GM12878 (cell line): ENCODE measurements at regions not wholly inside any gene's neighbourhood (a gene's known extent, or its start where the extent isn't known, plus 50 kb on each side); places are given as distances from the start of the nearest gene placed in this dataset.

ENCODE experiments used
- ATAC-seq: fragments of 200-7000 bp; cut with Tn5 transposase; 3 replicates; pipeline ENCODE4 v1.9.1; 2020; ENCODE audit warnings: mild to moderate bottlenecking, moderate library complexity
- BruUV-seq: library from RNA; stranded (reverse); fragments of 400-500 nt; replicated peaks from 2 replicates; lab custom pipeline; 2021; lab: Mats Ljungman, UMichigan
- CTCF ChIA-PET: fragments of 300-600 bp; sonication (Branson Sonifier 250); formaldehyde crosslinking; extraction: SDS; loops from one replicate; lab custom pipeline; 2021; ENCODE audit warnings: inconsistent platforms; lab: Yijun Ruan, JAX
- POLR2A ChIA-PET: fragments of 350-600 bp; formaldehyde crosslinking; extraction: SDS; loops from one replicate; lab custom pipeline; 2021; ENCODE audit warnings: inconsistent platforms; lab: Charles Lee
- RAD21 ChIA-PET: fragments of 300-600 bp; sonication (Branson Sonifier 250); formaldehyde crosslinking; loops from one replicate; lab custom pipeline; 2023; ENCODE audit warnings: antibody characterized with exemption; ENCODE audit not compliant: unreplicated experiment; lab: Charles Lee
- SMC1A ChIA-PET: fragments of 300-600 bp; sonication (Branson Sonifier 250); formaldehyde crosslinking; loops from one replicate; lab custom pipeline; 2023; ENCODE audit not compliant: unreplicated experiment, uncharacterized antibody; lab: Charles Lee
- DNase-seq: peaks from one replicate; pipeline ENCODE4 v3.0.0-alpha.2; 2011; ENCODE audit warnings: low read depth, low spot score
- FAIRE-seq: peaks from 3 replicates; lab custom pipeline; 2011; peaks lifted over from hg19 to GRCh38; lab: Jason Lieb, UNC
- H2AFZ ChIP-seq: 2 replicates; pipeline ENCODE4 v1.6.0; 2011; ENCODE audit warnings: low read depth, low read length, control low read depth; ENCODE audit not compliant: control insufficient read depth
- H3K27ac ChIP-seq: 2 replicates; pipeline ENCODE4 v1.5.1; 2011; ENCODE audit warnings: control low read depth; ENCODE audit not compliant: control insufficient read depth, insufficient read depth
- H3K27me3 ChIP-seq, 2 experiments: replicated peaks in 1 of 2; 2 replicates each; pipeline versions ENCODE4 v1.6.0 to v1.6.1; 2011; ENCODE audit warnings: low read length in 1 of 2; ENCODE audit not compliant: control insufficient read depth in 2 of 2, insufficient read depth in 2 of 2
- H3K36me3 ChIP-seq, 2 experiments: 2 replicates each; pipeline ENCODE4 v1.5.1; 2011; ENCODE audit warnings: low read length in 1 of 2; ENCODE audit not compliant: control insufficient read depth in 2 of 2, insufficient read depth in 2 of 2
- H3K4me1 ChIP-seq: 2 replicates; pipeline ENCODE4 v1.6.1; 2011; ENCODE audit warnings: mild to moderate bottlenecking, low read length, moderate library complexity, mixed read lengths; ENCODE audit not compliant: control insufficient read depth, insufficient read depth
- H3K4me2 ChIP-seq: 2 replicates; pipeline ENCODE4 v1.6.0; 2011; ENCODE audit warnings: control low read depth; ENCODE audit not compliant: control insufficient read depth, insufficient read depth
- H3K4me3 ChIP-seq: fragments of 200-600 bp; sonication (generic); 2 replicates; pipeline ENCODE4 v1.5.1; 2016
- H3K79me2 ChIP-seq: 2 replicates; pipeline ENCODE4 v1.6.0; 2011; ENCODE audit warnings: low read length; ENCODE audit not compliant: control insufficient read depth, insufficient read depth
- H3K9ac ChIP-seq: 2 replicates; pipeline ENCODE4 v1.8.0; 2011; ENCODE audit warnings: low read length, control low read depth, mixed read lengths; ENCODE audit not compliant: control insufficient read depth, insufficient read depth
- H3K9me3 ChIP-seq: replicated peaks from 3 replicates; pipeline ENCODE4 v1.5.1; 2011; ENCODE audit warnings: mild to moderate bottlenecking, low read length; ENCODE audit not compliant: control insufficient read depth, insufficient read depth
- H4K20me1 ChIP-seq: 2 replicates; pipeline ENCODE4 v1.6.0; 2011; ENCODE audit not compliant: control insufficient read depth, insufficient read depth
- NR2C1 ChIP-seq: fragments of 450-650 bp; IDR thresholded peaks from 2 replicates; pipeline ENCODE4 v1.6.1; 2017; ENCODE audit warnings: antibody characterized with exemption, mild to moderate bottlenecking, moderate library complexity
- NR2F1 ChIP-seq: fragments of 450-650 bp; conservative IDR thresholded peaks from 2 replicates; pipeline ENCODE4 v1.6.1; 2017; ENCODE audit warnings: mild to moderate bottlenecking
- TARDBP ChIP-seq: IDR thresholded peaks from 2 replicates; pipeline ENCODE4 v1.6.1; 2016; ENCODE audit warnings: borderline replicate concordance
- ZNF217 ChIP-seq: fragments of 450-650 bp; IDR thresholded peaks from 2 replicates; pipeline ENCODE4 v1.6.1; 2017; ENCODE audit warnings: antibody characterized with exemption, mild to moderate bottlenecking
- WGBS: methylation state at CpG from one replicate; pipeline ENCODE4 v1.1.6; 2016; ENCODE audit warnings: low lambda C conversion rate; ENCODE audit not compliant: insufficient replicate concordance, insufficient coverage; ENCODE audit errors: missing lambda C conversion rate; 5-methylcytosine and 5-hydroxymethylcytosine counted together
- in situ Hi-C: fragments of 300-500 bp; cut with MboI; formaldehyde crosslinking; loops from 9 replicates; pipeline ENCODE4 v1.14.3; 2018; ENCODE audit warnings: mixed read lengths
- intact Hi-C: fragments of 100-400 bp; cut with micrococcal nuclease; formaldehyde crosslinking; loops from one replicate; pipeline ENCODE4 v1.14.2; 2022; ENCODE audit not compliant: unreplicated experiment
- TF ChIP-seq, protein P1 (sequence below): fragments of 450-650 bp; IDR thresholded peaks from 2 replicates; pipeline ENCODE4 v1.6.1; 2016; ENCODE audit warnings: mild to moderate bottlenecking
- TF ChIP-seq, protein P2 (sequence below): fragments of 450-650 bp; IDR thresholded peaks from 2 replicates; pipeline ENCODE4 v1.6.1; 2018; ENCODE audit warnings: mild to moderate bottlenecking, low read depth, moderate library complexity; ENCODE audit not compliant: partially characterized antibody

DNA sequence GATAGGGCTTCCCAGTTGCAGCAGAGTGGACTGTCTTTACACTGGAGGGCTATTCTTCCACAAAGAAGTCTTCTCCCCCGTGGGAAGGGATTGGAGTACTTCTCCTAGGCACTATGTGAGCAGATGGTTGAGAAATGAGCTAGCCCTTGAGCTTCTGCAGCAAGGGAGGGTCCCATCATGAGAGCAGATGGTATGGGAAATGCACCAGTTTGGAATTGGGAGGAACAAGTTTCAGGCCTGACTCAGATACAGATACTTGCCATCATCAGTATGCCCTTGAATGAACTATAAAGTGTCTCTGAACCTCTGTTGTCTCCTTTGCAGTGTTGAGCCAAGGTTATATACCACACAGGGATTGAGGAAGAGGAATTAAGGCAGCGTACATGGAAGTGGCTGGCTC is 757.4 kb downstream of the RNF144A start (continued):
- no peak for TF ChIP-seq NR2C1

DNA sequence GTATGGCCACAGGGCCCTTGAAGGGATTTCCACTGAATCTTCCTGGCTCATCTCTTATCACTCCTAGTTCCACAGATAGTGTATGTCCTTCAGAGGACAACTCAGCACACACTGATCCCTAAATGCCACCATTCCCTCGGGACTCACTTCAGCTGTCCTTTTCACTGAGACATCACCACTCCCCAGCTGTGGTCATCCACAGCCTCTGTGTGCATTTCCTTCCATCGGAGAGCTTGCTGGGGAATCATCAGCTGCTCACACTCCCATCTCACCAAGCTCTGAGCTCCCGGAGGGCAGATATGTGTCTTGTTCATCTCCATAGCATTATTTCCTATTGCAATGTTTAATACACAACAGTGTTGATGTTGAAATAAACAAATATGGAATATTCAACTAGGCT is 759.5 kb downstream of the RNF144A start:
- Histone ChIP-seq H3K9ac (no peak overlapping the region), H3K9me3 (no peaks in the 10 kb centered on the region; the same call in 2 of the 3 replicates), H3K79me2 (no peaks in the 10 kb centered on the region), H3K4me2 (no peak overlapping the region), H3K27me3 (no peaks in the 10 kb centered on the region), H3K4me3 (no peak overlapping the region), H2AFZ (no peak overlapping the region), H4K20me1 (no peaks in the 10 kb centered on the region), H3K4me1 (no peaks in the 10 kb centered on the region), H3K27ac (no peak overlapping the region), H3K36me3 (no peaks in the 10 kb centered on the region)
- no peak for DNase-seq
- CTCF ChIA-PET = no interaction called here
- in situ Hi-C loops (no loop called here), intact Hi-C loops (loop anchor here (10.0 kb wide), 2 partner anchors 472 to 582 kb away; no protein-coding TSS in a partner anchor)
- ATAC-seq = no peak
- SMC1A ChIA-PET = no interaction called here
- no peak for TF ChIP-seq TARDBP
- TF ChIP-seq, protein P1, sequence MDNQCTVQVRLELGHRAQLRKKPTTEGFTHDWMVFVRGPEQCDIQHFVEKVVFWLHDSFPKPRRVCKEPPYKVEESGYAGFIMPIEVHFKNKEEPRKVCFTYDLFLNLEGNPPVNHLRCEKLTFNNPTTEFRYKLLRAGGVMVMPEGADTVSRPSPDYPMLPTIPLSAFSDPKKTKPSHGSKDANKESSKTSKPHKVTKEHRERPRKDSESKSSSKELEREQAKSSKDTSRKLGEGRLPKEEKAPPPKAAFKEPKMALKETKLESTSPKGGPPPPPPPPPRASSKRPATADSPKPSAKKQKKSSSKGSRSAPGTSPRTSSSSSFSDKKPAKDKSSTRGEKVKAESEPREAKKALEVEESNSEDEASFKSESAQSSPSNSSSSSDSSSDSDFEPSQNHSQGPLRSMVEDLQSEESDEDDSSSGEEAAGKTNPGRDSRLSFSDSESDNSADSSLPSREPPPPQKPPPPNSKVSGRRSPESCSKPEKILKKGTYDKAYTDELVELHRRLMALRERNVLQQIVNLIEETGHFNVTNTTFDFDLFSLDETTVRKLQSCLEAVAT = no peak
- RAD21 ChIA-PET = no interaction called here
- FAIRE-seq = no peak
- 29% methylated on average over 3 of the region's 3 CpGs for WGBS
- no TSS peak for BruUV-seq
- POLR2A ChIA-PET = interaction anchor here (0.7 kb wide), 1 partner anchor 10 kb away, joined by 3 read pairs; no protein-coding TSS in a partner anchor

DNA sequence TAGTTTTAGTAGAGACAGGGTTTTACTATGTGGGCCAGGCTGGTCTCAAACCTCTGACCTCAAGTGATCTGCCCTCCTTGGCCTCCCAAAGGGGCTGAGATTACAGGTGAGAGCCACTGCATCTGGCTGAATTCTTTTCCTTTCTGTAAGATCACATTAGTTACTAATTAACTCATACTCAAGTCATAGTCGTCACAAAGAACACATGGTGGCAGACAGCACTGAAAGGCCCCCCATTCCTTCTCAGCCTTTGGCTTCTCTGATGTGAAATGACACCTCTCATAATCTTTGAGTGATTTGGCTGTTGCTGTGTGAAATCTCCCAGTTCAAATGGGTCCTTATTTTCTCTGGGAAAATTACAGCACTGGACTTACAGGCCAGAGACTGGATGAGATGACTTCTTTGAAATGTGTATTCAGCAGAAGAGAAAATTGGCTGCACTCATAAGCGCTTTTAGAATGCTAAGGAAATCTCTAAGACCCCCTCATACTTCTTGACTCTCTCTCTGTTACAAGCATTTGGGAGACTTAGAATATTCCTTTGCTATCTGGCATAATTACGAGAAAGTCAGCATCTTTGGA is 764.8 kb downstream of the RNF144A start:
- ChIA-PET CTCF (interaction anchor here (0.9 kb wide), 1 partner anchor 11 kb away, joined by 3 read pairs; no protein-coding TSS in a partner anchor), POLR2A (no interaction called here), SMC1A (no interaction called here), RAD21 (no interaction called here)
- ATAC-seq = peak; percentile 60
- Histone ChIP-seq H2AFZ (no peak overlapping the region), H3K27me3 (no peaks in the 10 kb centered on the region), H4K20me1 (no peaks in the 10 kb centered on the region), H3K36me3 (no peaks in the 10 kb centered on the region), H3K9ac (no peak overlapping the region), H3K27ac (no peak overlapping the region), H3K4me1 (no peaks in the 10 kb centered on the region), H3K4me3 (no peak overlapping the region)
- FAIRE-seq = no peak
- in situ Hi-C loops = no loop called here
- BruUV-seq = no TSS peak
- DNase-seq = no peak
- TF ChIP-seq, protein P2, sequence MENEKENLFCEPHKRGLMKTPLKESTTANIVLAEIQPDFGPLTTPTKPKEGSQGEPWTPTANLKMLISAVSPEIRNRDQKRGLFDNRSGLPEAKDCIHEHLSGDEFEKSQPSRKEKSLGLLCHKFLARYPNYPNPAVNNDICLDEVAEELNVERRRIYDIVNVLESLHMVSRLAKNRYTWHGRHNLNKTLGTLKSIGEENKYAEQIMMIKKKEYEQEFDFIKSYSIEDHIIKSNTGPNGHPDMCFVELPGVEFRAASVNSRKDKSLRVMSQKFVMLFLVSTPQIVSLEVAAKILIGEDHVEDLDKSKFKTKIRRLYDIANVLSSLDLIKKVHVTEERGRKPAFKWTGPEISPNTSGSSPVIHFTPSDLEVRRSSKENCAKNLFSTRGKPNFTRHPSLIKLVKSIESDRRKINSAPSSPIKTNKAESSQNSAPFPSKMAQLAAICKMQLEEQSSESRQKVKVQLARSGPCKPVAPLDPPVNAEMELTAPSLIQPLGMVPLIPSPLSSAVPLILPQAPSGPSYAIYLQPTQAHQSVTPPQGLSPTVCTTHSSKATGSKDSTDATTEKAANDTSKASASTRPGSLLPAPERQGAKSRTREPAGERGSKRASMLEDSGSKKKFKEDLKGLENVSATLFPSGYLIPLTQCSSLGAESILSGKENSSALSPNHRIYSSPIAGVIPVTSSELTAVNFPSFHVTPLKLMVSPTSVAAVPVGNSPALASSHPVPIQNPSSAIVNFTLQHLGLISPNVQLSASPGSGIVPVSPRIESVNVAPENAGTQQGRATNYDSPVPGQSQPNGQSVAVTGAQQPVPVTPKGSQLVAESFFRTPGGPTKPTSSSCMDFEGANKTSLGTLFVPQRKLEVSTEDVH = no peak
- no peak for TF ChIP-seq ZNF217
- TF ChIP-seq NR2F1 = 0 out of 2 replicates have a peak, but pooled peaks have one; percentile 25
- TF ChIP-seq, all 136 proteins: peak for 1
- Histone ChIP-seq H3K9me3 (no peaks in the 10 kb centered on the region), H3K4me2 (no peak overlapping the region), H3K79me2 (no peaks in the 10 kb centered on the region)
- 44% methylated on average over 3 of the region's 3 CpGs for WGBS
- intact Hi-C loops = no loop called here
